HL-60 (cell line): ENCODE measurements at regions not wholly inside any gene's neighbourhood (a gene's known extent, or its start where the extent isn't known, plus 50 kb on each side); places are given as distances from the start of the nearest gene placed in this dataset.

Experiments used
- GABPA ChIP-seq: IDR thresholded peaks from 2 replicates; pipeline ENCODE4 v1.6.1; 2012; ENCODE audit warnings: low read depth
- POLR2AphosphoS5 ChIP-seq: IDR thresholded peaks from 2 replicates; pipeline ENCODE4 v1.6.1; 2012; ENCODE audit warnings: low read depth
- TF ChIP-seq, protein P1 (sequence below): IDR thresholded peaks from one replicate; pipeline ENCODE4 v1.5.1; 2011; ENCODE audit warnings: low read length, control low read depth, inconsistent platforms; ENCODE audit not compliant: insufficient read depth
- TF ChIP-seq, protein P2 (sequence below): IDR thresholded peaks from 2 replicates; pipeline ENCODE4 v1.6.1; 2012; ENCODE audit warnings: low read depth; ENCODE audit not compliant: insufficient replicate concordance

DNA sequence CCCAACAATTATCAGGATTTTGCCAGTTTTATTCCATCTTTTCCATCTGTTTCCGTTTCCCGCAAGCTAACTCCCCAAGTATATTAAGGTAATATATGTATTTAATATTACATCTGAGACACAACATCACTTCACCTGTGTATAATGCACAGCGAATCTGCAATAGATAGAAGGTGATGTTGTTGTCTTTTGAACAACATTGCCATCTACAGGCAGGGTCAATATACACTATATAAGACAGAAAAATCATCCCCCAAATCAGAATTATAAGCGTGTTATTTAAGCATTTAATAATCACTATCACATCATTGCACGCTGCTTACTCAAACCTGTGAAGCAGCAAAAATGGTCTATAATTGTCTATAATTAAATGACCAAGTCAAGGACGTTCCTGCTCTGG is 1115.5 kb downstream of the NLGN4X start:
- TF ChIP-seq, protein P1, sequence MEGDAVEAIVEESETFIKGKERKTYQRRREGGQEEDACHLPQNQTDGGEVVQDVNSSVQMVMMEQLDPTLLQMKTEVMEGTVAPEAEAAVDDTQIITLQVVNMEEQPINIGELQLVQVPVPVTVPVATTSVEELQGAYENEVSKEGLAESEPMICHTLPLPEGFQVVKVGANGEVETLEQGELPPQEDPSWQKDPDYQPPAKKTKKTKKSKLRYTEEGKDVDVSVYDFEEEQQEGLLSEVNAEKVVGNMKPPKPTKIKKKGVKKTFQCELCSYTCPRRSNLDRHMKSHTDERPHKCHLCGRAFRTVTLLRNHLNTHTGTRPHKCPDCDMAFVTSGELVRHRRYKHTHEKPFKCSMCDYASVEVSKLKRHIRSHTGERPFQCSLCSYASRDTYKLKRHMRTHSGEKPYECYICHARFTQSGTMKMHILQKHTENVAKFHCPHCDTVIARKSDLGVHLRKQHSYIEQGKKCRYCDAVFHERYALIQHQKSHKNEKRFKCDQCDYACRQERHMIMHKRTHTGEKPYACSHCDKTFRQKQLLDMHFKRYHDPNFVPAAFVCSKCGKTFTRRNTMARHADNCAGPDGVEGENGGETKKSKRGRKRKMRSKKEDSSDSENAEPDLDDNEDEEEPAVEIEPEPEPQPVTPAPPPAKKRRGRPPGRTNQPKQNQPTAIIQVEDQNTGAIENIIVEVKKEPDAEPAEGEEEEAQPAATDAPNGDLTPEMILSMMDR, result no peak
- TF ChIP-seq, protein P2, sequence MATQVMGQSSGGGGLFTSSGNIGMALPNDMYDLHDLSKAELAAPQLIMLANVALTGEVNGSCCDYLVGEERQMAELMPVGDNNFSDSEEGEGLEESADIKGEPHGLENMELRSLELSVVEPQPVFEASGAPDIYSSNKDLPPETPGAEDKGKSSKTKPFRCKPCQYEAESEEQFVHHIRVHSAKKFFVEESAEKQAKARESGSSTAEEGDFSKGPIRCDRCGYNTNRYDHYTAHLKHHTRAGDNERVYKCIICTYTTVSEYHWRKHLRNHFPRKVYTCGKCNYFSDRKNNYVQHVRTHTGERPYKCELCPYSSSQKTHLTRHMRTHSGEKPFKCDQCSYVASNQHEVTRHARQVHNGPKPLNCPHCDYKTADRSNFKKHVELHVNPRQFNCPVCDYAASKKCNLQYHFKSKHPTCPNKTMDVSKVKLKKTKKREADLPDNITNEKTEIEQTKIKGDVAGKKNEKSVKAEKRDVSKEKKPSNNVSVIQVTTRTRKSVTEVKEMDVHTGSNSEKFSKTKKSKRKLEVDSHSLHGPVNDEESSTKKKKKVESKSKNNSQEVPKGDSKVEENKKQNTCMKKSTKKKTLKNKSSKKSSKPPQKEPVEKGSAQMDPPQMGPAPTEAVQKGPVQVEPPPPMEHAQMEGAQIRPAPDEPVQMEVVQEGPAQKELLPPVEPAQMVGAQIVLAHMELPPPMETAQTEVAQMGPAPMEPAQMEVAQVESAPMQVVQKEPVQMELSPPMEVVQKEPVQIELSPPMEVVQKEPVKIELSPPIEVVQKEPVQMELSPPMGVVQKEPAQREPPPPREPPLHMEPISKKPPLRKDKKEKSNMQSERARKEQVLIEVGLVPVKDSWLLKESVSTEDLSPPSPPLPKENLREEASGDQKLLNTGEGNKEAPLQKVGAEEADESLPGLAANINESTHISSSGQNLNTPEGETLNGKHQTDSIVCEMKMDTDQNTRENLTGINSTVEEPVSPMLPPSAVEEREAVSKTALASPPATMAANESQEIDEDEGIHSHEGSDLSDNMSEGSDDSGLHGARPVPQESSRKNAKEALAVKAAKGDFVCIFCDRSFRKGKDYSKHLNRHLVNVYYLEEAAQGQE, result no peak
- TF ChIP-seq POLR2AphosphoS5 (no peak), GABPA (no peak)
